Activated CD4-positive, alpha-beta T cell treated with anti-CD3 and anti-CD28 coated beads, Interleukin-10, Interleukin-2, amounts not matched to agents 100 ng/mL and 50 ng/mL, durations not matched to agents 16 hours and 8 hours (primary cell): ENCODE measurements at regions not wholly inside any gene's neighbourhood (a gene's known extent, or its start where the extent isn't known, plus 50 kb on each side); places are given as distances from the start of the nearest gene placed in this dataset.

ENCODE experiments used
- DNase-seq: peaks from one replicate; pipeline ENCODE4 v3.0.0-alpha.2; 2020

GRCh38 chr1:67563684-67564083 is 121.3 kb upstream of the GADD45A start:
- no peak for DNase-seq

GRCh38 chr1:67564193-67564592 is 120.8 kb upstream of the GADD45A start:
- DNase-seq: no peak

GRCh38 chr1:67566803-67567377 is 118.1 kb upstream of the GADD45A start:
- no peak for DNase-seq

GRCh38 chr1:67570486-67571143 is 114.4 kb upstream of the GADD45A start:
- DNase-seq: no peak

- no peak for DNase-seq
These were observed 113.6 kb upstream of the GADD45A start for GRCh38 chr1:67571406-67571805.

GRCh38 chr1:67571901-67572593 is 113.0 kb upstream of the GADD45A start:
- no peak for DNase-seq

GRCh38 chr1:67572594-67573221 is 112.3 kb upstream of the GADD45A start:
- no peak for DNase-seq

GRCh38 chr1:67573311-67573872 is 111.6 kb upstream of the GADD45A start:
- DNase-seq: no peak

- no peak for DNase-seq
These were observed 110.8 kb upstream of the GADD45A start for GRCh38 chr1:67574221-67574620.

GRCh38 chr1:67575861-67576260 is 109.1 kb upstream of the GADD45A start:
- DNase-seq: no peak

GRCh38 chr1:67576474-67576873 is 108.5 kb upstream of the GADD45A start:
- no peak for DNase-seq

- DNase-seq: no peak
These were observed 107.4 kb upstream of the GADD45A start for GRCh38 chr1:67577646-67578045.

GRCh38 chr1:67578397-67579020 is 106.5 kb upstream of the GADD45A start:
- DNase-seq: no peak

- no peak for DNase-seq
These were observed 105.2 kb upstream of the GADD45A start for GRCh38 chr1:67579623-67580394.

GRCh38 chr1:67580691-67581403 is 104.2 kb upstream of the GADD45A start:
- DNase-seq: no peak

GRCh38 chr1:67582625-67583461 is 102.2 kb upstream of the GADD45A start:
- DNase-seq: no peak

- no peak for DNase-seq
These were observed 101.5 kb upstream of the GADD45A start for GRCh38 chr1:67583462-67583950.

GRCh38 chr1:67584938-67585337 is 100.1 kb upstream of the GADD45A start:
- no peak for DNase-seq

- no peak for DNase-seq
These were observed 98.4 kb upstream of the GADD45A start for GRCh38 chr1:67586596-67586995.

- DNase-seq: no peak
These were observed 96.7 kb upstream of the GADD45A start for GRCh38 chr1:67588178-67588855.
